ENCODE measurements at regions not wholly inside any gene's neighbourhood (a gene's known extent, or its start where the extent isn't known, plus 50 kb on each side); places are given as distances from the start of the nearest gene placed in this dataset.

DNA sequence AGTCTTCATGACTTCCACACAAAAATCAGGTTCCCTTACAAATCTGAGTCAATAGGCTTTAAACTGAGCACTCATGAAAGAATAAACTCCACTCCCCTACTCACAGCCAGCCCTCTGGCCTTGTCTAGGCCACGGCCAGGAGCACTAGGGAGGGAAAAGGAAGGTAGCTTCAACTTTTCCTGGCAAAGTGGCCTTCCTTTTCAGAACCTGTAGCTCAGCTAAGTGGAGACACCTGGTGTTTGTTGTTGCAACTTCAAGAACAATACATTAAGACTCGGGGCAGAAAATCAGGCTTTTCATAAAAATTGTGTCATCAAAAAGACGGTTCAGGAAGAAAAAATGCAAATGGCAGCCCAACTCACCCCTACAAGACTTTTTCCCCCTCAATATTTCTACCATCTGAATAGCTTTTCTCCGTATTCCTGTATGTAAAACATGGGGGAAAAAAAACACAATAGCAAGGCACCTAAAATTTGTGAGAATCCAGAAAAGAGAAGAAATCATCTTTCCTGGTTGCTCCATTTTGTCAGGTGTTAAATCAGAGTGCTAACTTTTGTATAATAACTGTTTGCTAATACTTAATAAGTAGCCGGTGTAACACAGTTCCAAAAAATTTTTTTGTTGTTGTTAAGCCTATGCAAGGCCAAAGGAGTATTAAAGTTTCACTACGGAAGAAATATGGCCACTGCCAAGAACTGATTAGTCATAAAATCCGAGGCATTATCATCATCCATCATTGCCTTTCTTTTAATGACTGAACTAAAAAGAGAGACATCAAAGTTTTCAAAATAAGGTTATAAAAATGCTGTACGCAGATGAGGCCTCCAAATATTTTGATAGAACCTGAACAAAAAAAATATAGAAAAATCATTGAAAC, 66.2 kb upstream of the ARID5B start:
- Histone ChIP-seq H2BK12ac (ENCODE audit: low read depth, low read length) (no peak overlapping the region), H4K91ac (replicated peaks; ENCODE audit: insufficient read length, low read length) (no peak overlapping the region), H3K4me2 (ENCODE audit: insufficient read depth in 1 of 2, low read depth in 2 of 2, low read length in 2 of 2) (no peak overlapping the region), H2BK15ac (ENCODE audit: low read length) (no peak overlapping the region), H2BK120ac (replicated peaks; ENCODE audit: low read depth, low read length) (no peak overlapping the region), H3K9me3 (ENCODE audit: insufficient read depth in 2 of 2, low read depth in 1 of 2, low read length in 1 of 2) (no peaks in the 10 kb centered on the region), H4K20me1 (replicated peaks in 1 of 2; ENCODE audit: control insufficient read depth in 1 of 2, insufficient read depth in 2 of 2, low read length in 2 of 2) (no peaks in the 10 kb centered on the region), H3K36me3 (ENCODE audit: control insufficient read depth in 2 of 4, insufficient read depth in 4 of 4, low read length in 3 of 4) (no peaks in the 10 kb centered on the region), H3K9ac (replicated peaks in 1 of 4; ENCODE audit: extremely low read depth in 1 of 4, low read depth in 3 of 4, low read length in 3 of 4) (no peak overlapping the region), H3K4me3 (ENCODE audit: extremely low read depth in 1 of 4, insufficient read depth in 2 of 4, low read depth in 3 of 4, low read length in 4 of 4) (no peak overlapping the region), H3K56ac (replicated peaks; ENCODE audit: insufficient read length, low read depth, low read length) (no peak overlapping the region), H4K8ac (ENCODE audit: extremely low read depth, insufficient read depth, low read length) (no peak overlapping the region), H3K27ac (ENCODE audit: low read depth, low read length) (no peak overlapping the region), H3K79me2 (ENCODE audit: control insufficient read depth in 1 of 2, insufficient read depth in 2 of 2, low read length in 2 of 2) (no peaks in the 10 kb centered on the region), H3K23me2 (ENCODE audit: low read depth, low read length) (no peaks in the 10 kb centered on the region), H2AFZ (ENCODE audit: low read length) (0 out of 2 replicates have a peak overlapping the region, but pooled peaks have one; percentile 63), H3K79me1 (ENCODE audit: low read depth, low read length) (no peaks in the 10 kb centered on the region), H3K27me3 (replicated peaks in 1 of 4; ENCODE audit: control insufficient read depth in 3 of 4, extremely low read depth in 1 of 4, insufficient read depth in 3 of 4, low read length in 3 of 4) (no peaks in the 10 kb centered on the region), H2AK5ac (ENCODE audit: low read depth, low read length) (no peak overlapping the region), H3K14ac (ENCODE audit: insufficient read length) (no peak overlapping the region), H3K4ac (replicated peaks; ENCODE audit: insufficient read length, low read depth, low read length) (no peak overlapping the region), H4K5ac (ENCODE audit: insufficient read length, low read depth, low read length) (no peak overlapping the region), H3K18ac (ENCODE audit: extremely low read depth, low read length) (no peak overlapping the region), H3K23ac (ENCODE audit: insufficient read length) (no peak overlapping the region), H2BK20ac (ENCODE audit: low read length) (no peak overlapping the region), H2BK5ac (ENCODE audit: low read depth, low read length) (no peak overlapping the region), H3K4me1 (replicated peaks in 1 of 4; ENCODE audit: control insufficient read depth in 3 of 4, insufficient read depth in 4 of 4, low read length in 3 of 4) (0 out of 7 replicates have a peak, but pooled peaks cover 0 to 3% (median 0%) of the 10 kb centered on the region in 4 experiments)
- no peak for TF ChIP-seq PHF8 (conservative IDR thresholded peaks at IDR 0.05; ENCODE audit: low read depth, low read length)
- TF ChIP-seq TAF1 (IDR thresholded peaks at IDR 0.05; ENCODE audit: low read depth, low read length): no peak
- peak; percentile 76 to 81 for TF ChIP-seq RAD21 (IDR thresholded peaks at IDR 0.05 in 1 of 2, conservative IDR thresholded peaks at IDR 0.05 in 1 of 2; ENCODE audit: low read depth in 2 of 2, low read length in 2 of 2)
- no peak for TF ChIP-seq ZNF274 (IDR thresholded peaks at IDR 0.05; ENCODE audit: borderline replicate concordance, extremely low read depth, low read length)
- TF ChIP-seq HDAC2 (IDR thresholded peaks at IDR 0.05; ENCODE audit: borderline replicate concordance in 1 of 2, low read depth in 2 of 2, low read length in 2 of 2): no peak
- peak in 2 of 3 experiments; percentile 62 to 68; a peak in 3 of 4 replicates for TF ChIP-seq CTCF (IDR thresholded peaks at IDR 0.05; ENCODE audit: control extremely low read depth in 1 of 3, insufficient read depth in 1 of 3, low read depth in 1 of 3, low read length in 3 of 3)
- 72% methylated on average over 8 of the region's 8 CpGs; no CpG with 5 or more reads in 1 of the 2 experiments for WGBS, 2 experiments (ENCODE audit: extremely low coverage in 1 of 2, insufficient coverage in 1 of 2, insufficient read length in 1 of 2, insufficient replicate concordance in 2 of 2, low coverage in 1 of 2, low lambda C conversion rate in 2 of 2, missing lambda C conversion rate in 1 of 2)
- DNase-seq (ENCODE audit: low read depth in 1 of 2, low spot score in 2 of 2): no peak
- CTCF ChIA-PET (ENCODE audit: partially characterized antibody): interaction anchor here (0.7 to 9.1 kb wide), 29 partner anchors 8 to 410 kb away, joined by 3 to 120 read pairs (median 4); no protein-coding TSS in a partner anchor
- POLR2A ChIA-PET (ENCODE audit: partially characterized antibody): no interaction called here
- peak; percentile 94 for FAIRE-seq
